Fibroblast of lung (primary cell): ENCODE measurements at regions not wholly inside any gene's neighbourhood (a gene's known extent, or its start where the extent isn't known, plus 50 kb on each side); places are given as distances from the start of the nearest gene placed in this dataset.

Experiments used
- DNase-seq, 2 donors: peaks; one replicate each; pipeline versions ENCODE4 v3.0.0 to v3.0.0-alpha.2; 2010; ENCODE audit warnings: low read depth in 2 of 2
- H2AFZ ChIP-seq: 2 replicates; pipeline ENCODE4 v1.5.1; 2012; ENCODE audit warnings: low read length, control low read depth, inconsistent platforms
- H3K27ac ChIP-seq: 2 replicates; pipeline ENCODE4 v1.5.1; 2011; ENCODE audit warnings: low read length, control low read depth; ENCODE audit not compliant: insufficient read depth
- H3K27me3 ChIP-seq: 2 replicates; pipeline ENCODE4 v1.5.1; 2011; ENCODE audit warnings: mild to moderate bottlenecking, low read length; ENCODE audit not compliant: control insufficient read depth, insufficient read depth
- H3K36me3 ChIP-seq: 2 replicates; pipeline ENCODE4 v1.5.1; 2011; ENCODE audit warnings: low read length; ENCODE audit not compliant: control insufficient read depth, insufficient read depth
- H3K4me1 ChIP-seq: 2 replicates; pipeline ENCODE4 v1.5.1; 2011; ENCODE audit warnings: low read length; ENCODE audit not compliant: control insufficient read depth, insufficient read depth; ENCODE audit errors: extremely low read depth
- H3K4me2 ChIP-seq: 2 replicates; pipeline ENCODE4 v1.5.1; 2011; ENCODE audit warnings: low read length, control low read depth; ENCODE audit not compliant: insufficient read depth; ENCODE audit errors: extremely low read depth
- H3K4me3 ChIP-seq, 4 experiments: fragments of 200-600 bp in 1 of 4; sonication (generic) in 1 of 4; replicated peaks in 1 of 4; 2 replicates each; pipeline ENCODE4 v1.5.1; 2011 to 2016; ENCODE audit warnings: low read length in 4 of 4, low read depth in 3 of 4, mild to moderate bottlenecking in 3 of 4, control low read depth in 2 of 4, inconsistent platforms in 1 of 4, mixed read lengths in 1 of 4; ENCODE audit not compliant: insufficient read depth in 1 of 4; ENCODE audit errors: control extremely low read depth in 1 of 4
- H3K79me2 ChIP-seq: 2 replicates; pipeline ENCODE4 v1.5.1; 2012; ENCODE audit warnings: mild to moderate bottlenecking, low read length, inconsistent platforms; ENCODE audit not compliant: control insufficient read depth, insufficient read depth
- H3K9ac ChIP-seq: 2 replicates; pipeline ENCODE4 v1.5.1; 2011; ENCODE audit warnings: mild to moderate bottlenecking, low read length, control low read depth; ENCODE audit not compliant: insufficient read depth
- H3K9me3 ChIP-seq: 2 replicates; pipeline ENCODE4 v1.5.1; 2012; ENCODE audit warnings: low read depth, low read length; ENCODE audit not compliant: control insufficient read depth, insufficient read depth
- H4K20me1 ChIP-seq: 2 replicates; pipeline ENCODE4 v1.5.1; 2011; ENCODE audit warnings: low read length; ENCODE audit not compliant: control insufficient read depth, insufficient read depth; ENCODE audit errors: extremely low read depth
- CTCF ChIP-seq, 2 donors: IDR thresholded peaks in 1 of 2; conservative IDR thresholded peaks in 1 of 2; 1 replicate in 1 of 2; 2 replicates in 1 of 2; pipeline ENCODE4 v1.5.1; 2011 to 2012; ENCODE audit warnings: low read length in 2 of 2, control low read depth in 1 of 2, inconsistent platforms in 1 of 2, low read depth in 1 of 2, mild to moderate bottlenecking in 1 of 2
- EZH2 ChIP-seq: IDR thresholded peaks from 2 replicates; pipeline ENCODE4 v1.5.1; 2012; ENCODE audit warnings: low read length, control low read depth, mild to moderate bottlenecking; ENCODE audit errors: missing control alignments

GRCh38 chr5:68454172-68454571 is 238.6 kb downstream of the PIK3R1 start:
- Histone ChIP-seq H3K4me3 (no peak overlapping the region), H3K36me3 (no peaks in the 10 kb centered on the region), H2AFZ (no peak overlapping the region), H3K27me3 (no peaks in the 10 kb centered on the region), H3K79me2 (no peaks in the 10 kb centered on the region), H3K4me2 (no peak overlapping the region), H3K4me1 (peaks cover 3% of the 10 kb centered on the region), H4K20me1 (no peaks in the 10 kb centered on the region), H3K9ac (no peak overlapping the region), H3K27ac (no peak overlapping the region), H3K9me3 (no peaks in the 10 kb centered on the region)
- no peak for DNase-seq
- TF ChIP-seq CTCF (conservative IDR thresholded peaks at IDR 0.05 in 1 of 2, IDR thresholded peaks at IDR 0.05 in 1 of 2; ENCODE audit: low read depth in 1 of 2, low read length in 2 of 2), result no peak
- TF ChIP-seq EZH2, result no peak

GRCh38 chr5:68454766-68455165 is 239.2 kb downstream of the PIK3R1 start:
- DNase-seq, result peak in 1 of 2 donors; percentile 52

GRCh38 chr5:68455216-68455615 is 239.7 kb downstream of the PIK3R1 start:
- H3K4me2 ChIP-seq, result no peak overlapping the region

More at GRCh38 chr5:68454766-68455165, 239.2 kb downstream of the PIK3R1 start:
- Histone ChIP-seq H3K36me3 (no peaks in the 10 kb centered on the region), H3K27ac (no peak overlapping the region), H3K4me1 (peaks cover 3% of the 10 kb centered on the region), H3K4me2 (no peak overlapping the region), H3K9me3 (no peaks in the 10 kb centered on the region), H3K27me3 (no peaks in the 10 kb centered on the region), H4K20me1 (no peaks in the 10 kb centered on the region), H2AFZ (no peak overlapping the region), H3K79me2 (no peaks in the 10 kb centered on the region), H3K4me3 (no peak overlapping the region), H3K9ac (no peak overlapping the region)
- no peak for TF ChIP-seq CTCF (conservative IDR thresholded peaks at IDR 0.05 in 1 of 2, IDR thresholded peaks at IDR 0.05 in 1 of 2; ENCODE audit: low read depth in 1 of 2, low read length in 2 of 2)
- TF ChIP-seq EZH2, result no peak

More at GRCh38 chr5:68455216-68455615, 239.7 kb downstream of the PIK3R1 start:
- Histone ChIP-seq H3K27ac (no peak overlapping the region), H3K9me3 (no peaks in the 10 kb centered on the region), H3K4me1 (peaks cover 3% of the 10 kb centered on the region), H3K27me3 (no peaks in the 10 kb centered on the region), H3K79me2 (no peaks in the 10 kb centered on the region), H4K20me1 (no peaks in the 10 kb centered on the region), H3K4me3 (no peak overlapping the region), H3K36me3 (no peaks in the 10 kb centered on the region), H2AFZ (no peak overlapping the region), H3K9ac (no peak overlapping the region)
- TF ChIP-seq EZH2, result no peak
- no peak for DNase-seq
